IPS-NIHi7 (cell line): ENCODE measurements at regions not wholly inside any gene's neighbourhood (a gene's known extent, or its start where the extent isn't known, plus 50 kb on each side); places are given as distances from the start of the nearest gene placed in this dataset.
"Not testable (repeated sequence)": the region's sequence is repeated elsewhere in the genome, so short reads cannot be mapped to it uniquely, and the experiment has no call there.

ENCODE experiments used
- DNase-seq: peaks from one replicate; pipeline ENCODE4 v3.0.0; 2012; ENCODE audit warnings: mixed read lengths; ENCODE audit errors: extremely low spot score

DNA sequence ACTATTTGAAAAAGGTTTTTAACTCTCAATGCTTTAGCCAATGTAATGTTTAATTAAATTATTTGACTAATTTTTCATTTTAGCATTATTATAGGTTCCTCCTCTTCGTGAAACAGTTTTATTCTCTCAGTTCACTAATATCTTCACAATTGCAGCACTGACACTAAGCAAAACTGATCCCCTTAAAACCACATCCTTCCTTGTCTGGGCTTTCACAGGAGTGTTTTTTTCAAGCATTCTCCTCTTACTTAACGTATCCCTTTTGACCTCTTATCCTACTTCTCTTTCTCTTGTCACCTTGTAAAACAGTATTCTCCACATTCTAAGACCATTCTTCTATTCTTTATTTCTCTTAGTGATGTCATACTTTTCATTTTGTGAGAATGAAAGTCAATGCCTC is 112.8 kb downstream of the DSC3 start:
- no peak for DNase-seq

- DNase-seq = no peak
These were observed 113.5 kb downstream of the DSC3 start for GRCh38 chr18:30929065-30929464.

DNA sequence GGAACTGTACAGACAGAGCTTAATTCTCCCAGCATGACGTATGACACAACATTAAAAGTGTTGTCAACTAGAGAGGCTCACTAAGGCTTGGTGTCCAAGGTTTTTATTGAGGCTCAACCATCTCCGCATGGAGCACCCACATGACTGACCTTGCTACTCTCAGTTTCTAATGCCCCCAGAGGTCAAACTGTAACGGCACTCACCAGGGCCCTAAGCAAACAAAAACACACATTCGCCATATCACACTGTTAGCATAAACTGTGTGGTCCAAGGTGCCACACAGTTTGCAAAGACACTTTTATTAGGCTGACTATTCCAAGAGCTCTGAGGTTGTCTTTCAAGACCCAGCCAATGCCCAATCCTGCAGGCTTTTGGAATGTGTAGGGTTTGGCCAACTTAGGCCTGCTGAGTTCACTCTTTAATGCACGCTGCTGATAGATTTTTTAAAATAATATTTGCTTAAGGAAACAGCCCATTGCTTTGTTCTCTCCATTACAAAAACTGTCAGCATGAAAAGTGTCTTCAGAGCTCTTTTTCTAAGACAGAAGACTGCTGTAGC is 114.9 kb downstream of the DSC3 start:
- no peak for DNase-seq

DNA sequence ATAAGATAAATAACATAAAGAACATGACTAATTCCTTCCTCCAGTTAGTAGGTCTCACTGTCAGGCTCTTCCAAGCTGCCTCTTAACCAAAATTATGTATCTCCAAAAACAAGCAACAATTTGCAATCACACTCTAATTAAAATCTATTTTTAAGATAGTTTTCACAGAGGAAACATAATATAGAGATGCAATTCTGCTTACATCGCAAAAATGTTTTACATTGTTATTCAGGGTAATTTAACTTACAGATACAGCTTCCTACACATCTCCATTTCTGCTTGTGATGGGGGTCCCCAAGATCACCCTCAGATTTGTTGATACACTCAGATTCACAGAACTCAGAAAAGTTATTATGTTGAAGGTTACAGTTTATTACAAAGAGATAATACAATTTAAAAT is 115.5 kb downstream of the DSC3 start:
- no peak for DNase-seq

GRCh38 chr18:30925795-30926194 is 116.7 kb downstream of the DSC3 start:
- no peak for DNase-seq

GRCh38 chr18:30920757-30921156 is 121.8 kb downstream of the DSC3 start:
- no peak for DNase-seq

- no peak for DNase-seq
These were observed 122.2 kb downstream of the DSC3 start for GRCh38 chr18:30920351-30920750.

DNA sequence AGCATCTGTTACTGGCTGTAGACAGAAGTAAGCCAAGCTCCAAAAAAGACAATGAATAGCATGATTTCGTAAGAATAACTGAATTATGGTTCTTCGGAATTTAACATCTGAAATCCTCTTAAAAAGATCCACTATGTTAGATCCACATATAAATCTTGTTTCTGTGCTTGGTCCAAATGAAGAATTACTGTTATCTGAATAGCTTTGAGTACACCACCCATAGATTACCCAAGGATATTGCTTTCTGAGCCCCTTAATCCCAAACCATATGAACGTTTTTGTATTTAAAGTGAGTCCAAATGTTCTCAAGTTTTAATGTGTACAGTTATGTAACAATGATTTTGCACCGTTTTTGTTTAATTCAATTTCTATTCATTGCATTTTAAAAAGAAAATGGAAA is 124.9 kb downstream of the DSC3 start:
- DNase-seq = no peak

- no peak for DNase-seq
These were observed 127.1 kb downstream of the DSC3 start for GRCh38 chr18:30915336-30915988.

DNA sequence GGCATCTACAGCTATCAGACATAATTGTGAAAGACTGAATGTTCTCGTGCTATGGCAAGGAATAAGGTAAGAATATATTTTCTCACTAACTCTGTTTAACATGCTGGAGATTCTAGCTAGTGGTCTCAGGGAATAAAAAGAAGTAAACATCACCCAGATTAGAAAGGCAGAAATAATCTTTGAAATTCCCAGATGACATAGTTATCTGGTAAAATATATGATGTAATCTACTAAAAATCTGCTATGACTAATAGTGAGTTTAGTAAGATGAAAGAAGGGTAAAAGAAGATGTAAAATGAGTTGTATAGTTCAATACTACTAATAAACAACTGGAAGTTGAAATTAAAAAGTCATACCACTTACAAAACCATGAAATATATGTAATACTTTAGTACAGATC is 134.2 kb downstream of the DSC3 start:
- no peak for DNase-seq

- DNase-seq = no peak
These were observed 139.0 kb downstream of the DSC3 start for GRCh38 chr18:30903566-30903965.

DNA sequence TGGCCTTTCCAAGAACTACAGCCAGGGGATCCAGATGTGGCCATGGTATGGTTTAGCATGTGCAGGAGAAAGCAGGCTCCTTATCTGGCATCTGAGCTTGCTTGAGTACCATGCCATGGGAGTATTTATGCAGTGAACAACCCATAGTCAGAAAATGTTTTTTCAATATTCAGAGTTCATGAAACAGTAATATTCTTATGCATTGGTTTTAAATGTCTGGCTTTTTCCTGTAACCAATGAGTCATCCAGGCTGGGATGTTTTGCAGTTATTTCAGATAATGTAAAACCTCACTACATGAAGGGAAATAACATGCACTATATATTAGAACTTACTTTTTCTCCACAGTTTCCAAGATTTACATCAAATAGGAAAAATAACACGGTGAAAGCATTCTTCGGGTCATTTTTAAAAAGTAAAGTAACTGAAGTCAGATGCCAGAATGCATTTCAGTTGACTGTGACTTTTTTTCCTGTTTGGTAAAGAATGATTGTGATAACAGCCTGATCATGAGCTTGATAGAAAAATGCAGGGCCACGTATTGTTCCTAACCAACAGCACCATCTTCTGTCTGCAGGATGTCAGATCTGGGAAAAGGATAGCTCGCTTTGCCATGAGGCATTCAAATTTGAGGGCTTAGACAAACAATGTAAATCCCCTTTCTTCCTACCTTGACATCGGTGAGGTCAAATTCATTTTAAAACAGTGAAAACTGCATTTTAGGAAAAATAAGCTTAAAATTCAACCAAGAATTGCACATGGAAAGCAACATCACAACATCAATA is 152.8 kb downstream of the DSC3 start:
- DNase-seq = peak; percentile 54

GRCh38 chr18:30888344-30888743 is 154.2 kb downstream of the DSC3 start:
- no peak for DNase-seq

DNA sequence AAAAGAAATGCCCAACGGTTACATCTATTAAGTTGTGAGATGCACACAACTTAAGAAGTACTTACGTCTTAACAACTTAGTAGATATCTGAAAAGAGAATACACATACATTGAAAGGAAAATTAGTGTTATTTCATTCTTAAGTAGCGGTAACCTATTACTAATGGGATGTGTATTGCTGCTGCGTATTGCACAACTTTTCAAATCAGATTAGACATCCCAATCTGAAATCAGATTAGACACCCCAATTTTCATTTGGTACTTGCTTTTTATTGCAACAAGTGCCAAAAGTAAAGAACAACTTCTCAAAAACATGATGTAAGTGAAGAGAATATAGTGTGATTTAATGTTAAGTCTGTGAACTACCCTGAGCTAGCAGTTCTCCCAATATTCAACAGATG is 155.5 kb downstream of the DSC3 start:
- no peak for DNase-seq

DNA sequence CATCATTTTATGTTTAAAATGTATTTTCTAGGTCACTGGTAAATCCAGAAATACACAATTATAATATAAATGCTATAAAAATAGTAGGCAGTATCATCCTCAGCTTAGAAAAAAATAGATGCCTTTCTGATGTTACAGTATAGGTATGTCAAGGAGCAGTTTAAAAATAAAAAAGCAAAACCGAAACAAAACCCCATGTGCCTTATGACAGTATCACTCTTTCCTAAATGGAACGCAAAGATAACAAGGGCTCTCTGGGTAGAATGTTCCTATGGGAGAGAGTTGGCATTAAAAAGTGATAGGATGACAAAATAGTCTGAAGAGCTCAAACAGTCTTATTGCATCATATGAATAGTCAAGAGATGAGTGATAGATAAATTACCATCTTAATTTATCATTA is 172.1 kb downstream of the DSC3 start:
- DNase-seq = no peak

DNA sequence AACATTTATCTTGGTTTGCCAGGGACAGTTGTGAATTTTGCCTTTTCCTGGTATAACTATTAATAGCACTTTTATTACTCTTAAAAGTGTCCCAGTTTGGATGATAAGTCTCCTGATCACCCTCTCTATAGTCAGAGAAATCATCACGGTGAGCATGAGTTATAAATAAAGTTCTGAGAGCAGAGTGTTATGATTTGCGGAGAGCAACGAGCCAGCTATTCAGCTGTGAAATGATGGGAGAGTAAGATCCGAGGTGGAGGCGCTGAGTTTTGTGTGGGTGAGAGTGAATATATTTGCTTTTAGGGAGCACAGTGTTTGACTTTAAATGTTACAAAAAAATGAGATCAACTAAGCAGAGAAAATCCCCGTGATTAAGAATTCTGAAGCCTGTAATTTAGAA is 179.6 kb downstream of the DSC3 start:
- no peak for DNase-seq

DNA sequence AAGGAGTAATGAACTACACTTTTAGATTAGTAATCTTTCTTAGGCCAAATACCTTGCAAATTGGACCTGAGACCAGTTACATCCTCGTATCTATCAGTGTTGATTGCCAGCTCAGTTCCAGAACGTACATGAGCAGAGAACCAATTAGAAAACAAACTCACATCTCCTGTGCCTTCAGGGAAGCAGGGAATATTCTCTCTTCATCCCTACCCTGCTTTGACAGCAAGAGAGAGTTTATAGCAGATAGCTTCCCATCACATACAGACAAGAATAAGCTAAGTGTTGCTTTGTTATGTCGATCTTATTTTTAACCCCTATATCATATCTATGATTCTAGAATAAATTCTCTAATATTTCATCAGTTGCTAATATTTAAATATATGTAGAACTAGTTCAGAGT is 181.8 kb downstream of the DSC3 start:
- no peak for DNase-seq

DNA sequence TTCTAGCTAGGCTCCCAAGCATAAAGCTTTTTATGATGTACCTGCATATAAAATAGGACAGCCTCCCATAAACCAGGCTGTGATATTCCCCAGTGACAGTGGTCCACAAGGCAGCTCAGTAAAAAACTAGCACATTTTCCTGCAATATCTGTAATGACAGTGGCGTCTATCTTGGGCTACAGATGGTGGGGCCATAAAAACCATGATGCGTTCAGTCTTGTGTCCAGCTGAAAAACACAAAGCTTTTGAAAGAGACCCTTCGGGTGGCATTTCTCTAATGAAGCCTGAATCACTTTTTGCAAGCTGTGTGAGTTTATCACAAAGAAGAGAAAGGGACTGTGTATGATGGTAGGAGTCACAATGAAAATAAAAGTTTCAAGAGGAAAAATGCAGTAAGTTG is 183.5 kb downstream of the DSC3 start:
- no peak for DNase-seq

GRCh38 chr18:30858560-30858959 is 184.0 kb downstream of the DSC3 start:
- DNase-seq = no peak

- no peak for DNase-seq
These were observed 186.8 kb downstream of the DSC3 start for GRCh38 chr18:30855762-30856161.

- no peak for DNase-seq
These were observed 189.6 kb downstream of the DSC3 start for GRCh38 chr18:30852980-30853379.

DNA sequence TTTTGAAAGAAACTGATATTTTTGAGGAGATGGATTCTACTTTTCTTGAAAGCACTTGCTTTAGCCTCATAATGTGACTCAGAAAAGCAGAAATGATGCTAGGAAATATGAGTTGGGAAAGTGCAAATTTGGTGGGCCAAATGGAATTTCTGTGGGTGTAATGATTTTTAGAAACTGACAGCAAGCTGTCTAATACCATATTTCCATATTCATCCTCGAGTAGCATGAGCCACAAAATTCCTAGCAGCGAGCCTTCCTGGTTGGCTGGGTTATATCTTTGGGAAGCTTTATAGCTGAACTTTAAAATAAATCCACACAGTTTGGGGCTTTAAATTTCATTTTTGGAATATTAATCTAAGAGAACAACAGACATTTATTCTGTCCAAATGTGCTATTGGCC is 190.0 kb downstream of the DSC3 start:
- DNase-seq = no peak

GRCh38 chr18:30839056-30839561 is 203.4 kb downstream of the DSC3 start:
- DNase-seq = not testable (repeated sequence)
